ENCODE measurements at regions not wholly inside any gene's neighbourhood (a gene's known extent, or its start where the extent isn't known, plus 50 kb on each side); places are given as distances from the start of the nearest gene placed in this dataset.

DNA sequence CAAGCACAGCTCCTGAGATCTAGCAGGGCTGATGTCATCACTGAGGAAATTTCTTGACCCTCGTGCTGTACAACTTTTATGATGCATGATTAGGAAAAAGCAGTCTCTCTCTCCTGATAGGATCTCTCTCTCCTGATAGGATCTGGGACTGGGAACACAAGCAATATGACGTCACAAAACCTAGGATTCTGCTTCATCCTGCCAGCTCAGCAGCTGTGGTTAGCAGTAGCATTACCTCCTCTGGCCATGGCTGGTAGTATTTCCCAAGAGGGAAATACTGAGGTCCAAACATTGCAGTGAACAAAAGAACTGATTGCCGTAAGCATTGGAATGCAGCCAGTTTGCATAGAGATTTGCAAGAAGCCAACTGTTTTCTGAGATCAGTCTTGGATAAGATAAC is 521.2 kb upstream of the POU3F3 start:
- DNase-seq, result peak; percentile 81

DNA sequence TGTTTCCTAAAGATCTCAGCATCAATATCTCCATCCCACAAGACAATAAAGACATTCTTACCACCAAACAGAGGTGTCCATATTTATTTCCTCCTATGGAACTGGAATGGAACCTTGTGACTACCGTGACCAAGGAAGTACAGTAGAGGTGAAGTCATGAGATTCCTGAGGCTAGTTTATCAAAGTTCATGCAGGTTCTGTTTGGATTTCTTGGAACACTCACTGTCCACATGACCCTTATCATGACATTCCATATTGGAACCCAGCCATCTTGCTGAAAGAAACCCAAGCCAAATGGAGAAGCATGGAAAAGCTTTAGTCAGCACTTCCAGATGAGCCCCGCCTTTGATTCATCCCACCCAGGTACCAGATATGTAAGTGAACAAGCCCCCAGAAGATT is 516.0 kb upstream of the POU3F3 start:
- no peak for DNase-seq

DNA sequence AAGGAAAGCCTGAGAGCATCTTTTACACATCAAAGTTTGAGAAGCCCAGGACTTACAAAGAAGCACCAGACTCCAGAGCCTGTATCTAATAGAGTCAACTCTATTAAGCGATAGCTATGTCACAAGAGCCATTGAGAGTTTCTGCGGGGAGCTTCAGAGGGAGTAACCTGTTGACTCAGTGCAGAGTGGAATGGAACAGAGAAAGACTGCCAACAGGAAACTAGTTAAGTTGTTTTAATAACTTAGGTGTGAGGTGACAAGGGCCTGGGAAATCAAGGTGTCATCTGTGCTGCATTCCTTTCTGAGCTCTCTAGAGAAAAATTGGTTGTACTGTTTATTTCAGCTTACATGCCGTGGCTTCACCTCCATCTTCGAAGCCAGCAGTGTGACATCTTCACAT is 513.8 kb upstream of the POU3F3 start:
- no peak for DNase-seq

DNA sequence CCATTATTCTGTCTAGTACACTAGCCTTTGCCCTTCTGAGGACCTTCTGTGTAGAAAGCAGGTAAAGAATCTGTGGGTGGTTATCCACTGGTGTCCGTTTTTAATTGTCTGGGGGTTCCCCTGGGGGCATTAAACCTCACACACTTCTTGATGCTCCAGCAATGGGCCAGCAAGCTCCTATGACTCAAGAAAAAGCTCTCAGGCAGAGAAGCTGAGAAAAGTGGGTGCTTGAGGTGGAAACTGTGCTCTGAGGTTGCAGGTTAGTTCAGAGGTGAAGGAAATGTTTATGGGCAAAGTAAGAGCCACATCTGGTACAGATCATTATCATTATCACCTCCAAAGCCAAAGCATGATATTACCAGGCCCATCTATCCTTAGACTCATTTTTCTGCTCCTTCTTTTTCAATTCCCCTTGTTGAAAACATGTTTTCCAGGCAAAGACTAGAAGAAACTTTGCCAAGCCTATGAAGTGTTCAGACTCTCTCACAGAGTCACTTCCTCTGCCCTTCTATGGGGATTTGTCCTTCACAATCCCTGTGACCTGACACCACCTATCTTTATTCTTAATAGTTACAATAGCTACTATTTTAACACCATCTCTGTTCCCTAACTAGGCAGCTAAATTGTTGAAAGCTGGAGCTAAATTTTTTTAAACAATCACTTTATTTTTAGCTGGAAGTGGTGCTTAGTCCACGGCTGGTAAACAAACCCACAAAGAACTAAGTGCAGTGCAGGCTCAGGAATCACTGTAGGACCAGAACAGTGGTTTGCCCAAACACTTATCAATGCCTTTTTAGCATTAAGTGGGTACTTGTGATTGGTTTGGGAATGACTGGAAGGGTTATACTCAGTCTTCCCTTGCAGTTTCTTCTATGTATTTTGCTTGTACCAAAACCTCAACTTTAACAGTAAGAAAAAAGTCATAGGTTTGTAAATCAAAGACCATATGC is 512.8 kb upstream of the POU3F3 start:
- DNase-seq, result no peak

DNA sequence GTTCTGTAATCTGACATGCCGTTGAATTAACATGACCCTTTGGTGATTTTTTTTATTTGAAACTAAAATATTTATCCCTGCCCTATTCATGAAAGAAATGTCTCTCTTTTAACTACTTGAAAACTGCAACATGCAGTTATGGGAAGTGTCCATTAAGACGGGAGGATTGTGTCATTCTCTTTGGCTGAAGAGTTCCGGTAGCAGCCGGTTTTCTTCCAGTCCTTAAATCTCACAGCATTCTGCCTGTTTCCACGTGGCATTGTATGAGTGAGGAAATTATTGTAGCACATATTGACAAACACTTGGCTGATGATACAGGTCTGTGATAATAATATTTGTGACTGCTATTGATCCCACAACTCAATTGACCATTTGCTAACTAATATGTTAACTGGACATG is 509.6 kb upstream of the POU3F3 start:
- DNase-seq, result no peak

GRCh38 chr2:104344985-104345384 is 508.9 kb upstream of the POU3F3 start:
- DNase-seq, result no peak

- DNase-seq, result no peak
These were observed 495.8 kb upstream of the POU3F3 start for GRCh38 chr2:104358122-104358521.

DNA sequence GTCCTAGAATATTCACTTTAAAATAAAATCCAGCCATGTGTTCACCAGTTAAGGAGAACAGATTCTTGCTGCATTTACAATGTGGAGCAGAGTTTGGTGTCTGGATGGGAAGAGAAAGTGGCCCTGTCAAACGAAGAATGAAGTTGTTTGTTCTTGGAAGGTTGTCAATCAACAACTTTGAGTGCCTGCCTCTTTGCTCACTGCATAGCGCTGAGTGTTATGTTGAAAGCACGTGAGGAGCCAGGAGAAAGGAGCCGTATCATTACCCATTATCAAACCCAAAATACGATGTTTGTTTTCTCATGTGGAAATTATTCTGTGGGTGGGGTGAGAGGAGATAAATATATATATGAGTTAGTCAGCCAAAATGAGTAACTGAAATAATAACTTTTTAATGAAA is 492.5 kb upstream of the POU3F3 start:
- DNase-seq, result no peak

DNA sequence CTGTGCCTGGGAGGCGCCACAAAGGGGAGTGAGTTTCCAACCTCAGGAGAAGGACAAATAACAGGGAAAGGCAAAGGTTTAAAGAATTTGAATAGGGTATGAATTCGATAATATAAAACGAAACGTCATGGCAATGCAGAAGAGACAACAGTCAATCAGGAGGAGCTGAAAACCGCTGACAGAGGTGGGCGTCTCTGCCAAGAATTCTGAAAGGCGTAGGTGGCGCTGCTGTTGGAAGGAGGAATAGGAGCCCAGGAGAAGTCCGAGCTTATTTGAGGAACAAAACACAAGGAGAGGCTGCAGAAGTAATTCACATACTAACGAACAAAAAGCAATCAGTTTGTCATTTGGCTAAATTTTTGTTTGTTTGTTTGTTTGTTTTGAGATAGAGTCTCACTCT is 485.8 kb upstream of the POU3F3 start:
- DNase-seq, result no peak

GRCh38 chr2:104371087-104371781 is 482.7 kb upstream of the POU3F3 start:
- DNase-seq, result no peak

DNA sequence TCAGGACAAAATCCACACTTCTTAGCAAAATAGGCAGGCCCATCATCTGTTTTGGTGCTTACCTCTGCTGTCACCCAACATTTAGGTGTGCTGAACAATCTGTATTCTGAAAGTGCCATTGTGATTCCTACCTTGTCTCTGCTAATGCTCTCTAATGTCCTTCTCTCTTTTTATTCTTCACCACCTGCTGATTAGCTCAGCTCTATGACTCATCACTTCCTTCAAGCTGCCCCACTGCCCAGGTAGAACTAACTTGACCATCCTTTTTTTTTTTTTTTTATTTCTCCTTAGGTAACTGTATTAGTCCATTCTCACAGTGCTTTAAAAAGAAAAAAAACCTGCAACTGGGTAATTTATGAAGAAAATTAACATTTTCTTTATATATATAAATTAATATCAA is 478.7 kb upstream of the POU3F3 start:
- no peak for DNase-seq

DNA sequence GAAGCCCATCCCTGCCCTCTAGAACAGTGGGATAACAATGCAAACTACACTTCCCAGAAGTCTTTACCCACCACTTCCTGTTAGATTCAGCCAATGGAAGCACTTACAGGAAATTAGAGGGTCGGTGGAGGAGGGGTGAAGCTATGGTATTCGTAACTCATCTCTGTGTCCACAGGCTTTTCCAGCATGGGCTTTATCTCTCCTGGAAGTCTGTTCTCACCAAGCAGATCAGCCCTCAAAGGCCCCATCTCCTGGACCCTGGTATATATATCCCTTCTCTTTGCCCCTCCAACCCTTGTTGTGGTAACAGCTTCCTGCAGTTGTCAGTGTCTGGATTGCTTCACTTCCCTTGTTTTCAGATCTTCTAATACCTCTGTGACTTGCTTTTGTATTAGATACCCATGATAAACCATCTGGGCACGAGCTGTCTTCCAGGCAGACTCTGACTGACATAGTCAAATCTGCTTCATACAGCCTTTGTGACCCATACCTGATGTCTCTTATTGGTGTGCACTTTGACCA is 475.0 kb upstream of the POU3F3 start:
- DNase-seq, result peak; percentile 69

DNA sequence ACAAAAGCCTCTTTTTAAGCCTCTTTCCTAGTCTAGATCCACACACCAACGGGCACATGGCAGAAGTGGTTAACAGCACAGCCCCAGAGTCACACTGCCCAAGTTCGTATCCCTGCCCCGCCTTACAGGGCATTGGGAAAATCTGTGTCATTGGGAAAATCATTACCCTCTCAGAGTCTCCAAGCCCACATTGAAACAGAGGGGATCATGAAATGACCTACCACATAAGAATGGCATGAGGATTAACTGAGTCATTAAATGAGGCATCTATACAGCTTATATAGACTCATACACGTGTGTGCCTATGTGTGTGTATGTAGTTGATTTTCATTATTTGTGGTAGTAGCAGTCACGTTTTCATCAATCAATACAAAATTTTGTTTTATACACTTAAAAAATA is 469.0 kb upstream of the POU3F3 start:
- no peak for DNase-seq

DNA sequence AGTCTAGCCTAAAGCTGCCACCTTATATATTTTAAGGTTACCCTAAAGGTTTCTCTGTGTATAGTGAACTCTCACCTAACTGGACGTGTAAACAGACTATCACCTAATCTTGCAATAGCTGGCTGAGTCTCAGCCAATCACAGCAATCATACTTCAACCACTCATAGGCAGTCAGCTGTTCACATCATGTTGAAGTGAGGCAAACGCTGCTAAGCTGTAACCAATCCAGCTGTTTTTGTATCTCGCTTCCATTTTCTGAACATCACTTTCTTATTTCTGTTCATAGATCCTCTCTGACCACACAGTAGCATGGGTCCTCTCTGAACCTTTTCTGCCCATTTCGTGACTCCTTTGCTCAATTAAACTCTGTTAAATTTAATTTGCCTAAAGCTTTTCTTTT is 468.2 kb upstream of the POU3F3 start:
- DNase-seq, result no peak

DNA sequence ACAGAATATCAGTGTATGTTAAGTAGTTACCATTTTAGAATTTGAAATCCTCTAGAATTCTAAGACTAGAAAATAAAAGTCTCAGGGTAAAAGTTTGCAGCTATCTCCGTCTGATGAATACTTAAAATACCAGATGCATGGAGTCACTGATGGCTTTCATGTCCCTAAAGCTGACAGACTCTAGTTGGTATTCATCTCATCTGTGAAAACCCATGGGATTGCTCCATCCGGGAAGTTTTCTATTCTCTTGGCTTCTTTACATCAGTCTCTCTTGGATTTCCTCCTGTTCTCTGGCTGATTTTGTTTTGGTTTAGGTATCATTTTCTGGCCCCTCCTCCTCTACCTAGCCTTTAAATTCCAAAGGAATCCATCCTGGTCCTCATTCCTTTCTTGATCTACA is 465.6 kb upstream of the POU3F3 start:
- no peak for DNase-seq

DNA sequence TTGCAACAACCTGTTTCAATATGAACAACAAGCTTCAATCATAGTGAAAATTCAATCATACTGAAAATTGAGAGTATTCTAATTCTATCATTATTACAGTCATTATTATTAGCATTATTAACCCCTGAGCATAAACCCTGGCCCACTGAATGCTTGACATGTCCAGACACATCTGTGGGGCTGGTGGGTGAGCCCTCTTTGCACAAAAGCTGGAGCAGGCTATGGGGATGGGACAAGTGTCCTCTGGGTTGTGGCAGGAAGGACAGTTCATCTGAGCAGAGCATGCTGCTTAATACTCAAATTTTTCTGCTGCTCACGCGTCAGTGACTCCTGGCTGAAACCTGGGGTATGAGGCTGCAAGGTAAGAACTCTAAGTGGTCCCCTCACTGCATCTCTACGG is 451.1 kb upstream of the POU3F3 start:
- DNase-seq, result no peak

- DNase-seq, result no peak
These were observed 449.4 kb upstream of the POU3F3 start for GRCh38 chr2:104404526-104404925.

DNA sequence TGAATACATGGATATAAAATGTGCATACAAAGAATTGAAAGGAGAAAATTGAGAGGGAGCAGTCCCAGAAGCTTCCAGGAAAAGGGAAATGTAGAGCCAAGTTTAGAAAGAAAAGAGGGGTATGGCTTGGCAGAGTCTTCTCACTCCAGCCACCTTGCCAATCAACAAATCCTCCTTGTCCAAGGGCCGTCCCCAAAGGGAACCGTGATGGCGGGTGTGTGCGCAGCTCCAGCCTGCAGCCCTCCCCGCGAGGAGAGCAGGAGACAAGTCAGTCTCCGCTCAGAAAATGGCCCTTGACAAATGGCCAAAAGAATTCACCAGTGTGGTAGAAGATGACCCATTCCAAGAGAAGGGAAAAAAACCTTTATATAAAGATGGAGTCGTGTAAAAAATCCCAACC is 448.3 kb upstream of the POU3F3 start:
- DNase-seq, result no peak

GRCh38 chr2:104406261-104406726 is 447.6 kb upstream of the POU3F3 start:
- DNase-seq, result no peak

DNA sequence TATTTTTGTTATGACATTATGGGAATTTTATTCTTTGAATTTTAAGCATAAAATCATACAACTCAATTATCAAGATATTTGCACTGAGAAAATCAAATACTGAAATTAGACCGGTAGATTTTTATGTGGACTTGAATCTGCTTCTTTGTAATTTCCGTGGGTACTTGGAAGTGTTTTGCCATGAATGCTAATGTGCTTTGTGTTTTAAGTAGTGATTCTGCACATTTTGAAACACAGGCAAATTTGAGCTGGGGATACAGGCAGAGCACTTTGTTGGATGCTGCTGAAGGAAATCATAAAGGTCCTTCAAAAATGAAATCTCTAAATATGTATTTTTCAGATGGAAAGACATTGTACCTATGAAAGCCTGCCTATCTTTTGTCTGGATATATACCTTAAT is 446.3 kb upstream of the POU3F3 start:
- DNase-seq, result no peak

- DNase-seq, result peak; percentile 85
These were observed 445.6 kb upstream of the POU3F3 start for GRCh38 chr2:104408266-104408665.

DNA sequence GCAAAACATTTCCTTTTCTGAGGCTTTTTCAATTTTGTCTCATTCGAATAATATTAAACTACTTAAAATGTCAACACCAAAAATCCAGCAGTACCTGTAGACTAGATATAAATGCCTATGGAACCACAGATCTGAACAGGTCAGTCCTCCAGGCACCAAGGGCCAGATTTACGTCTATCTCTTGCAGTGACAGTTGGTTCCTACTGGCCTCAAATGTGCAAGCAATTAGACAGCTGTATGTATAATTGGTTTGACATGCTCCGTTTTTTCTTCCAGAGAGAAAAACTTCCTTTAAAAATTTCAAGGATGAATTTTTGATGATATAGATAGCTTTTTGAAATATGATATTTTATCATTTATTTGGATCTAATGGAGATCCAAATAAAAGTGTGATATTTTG is 443.8 kb upstream of the POU3F3 start:
- DNase-seq, result no peak

DNA sequence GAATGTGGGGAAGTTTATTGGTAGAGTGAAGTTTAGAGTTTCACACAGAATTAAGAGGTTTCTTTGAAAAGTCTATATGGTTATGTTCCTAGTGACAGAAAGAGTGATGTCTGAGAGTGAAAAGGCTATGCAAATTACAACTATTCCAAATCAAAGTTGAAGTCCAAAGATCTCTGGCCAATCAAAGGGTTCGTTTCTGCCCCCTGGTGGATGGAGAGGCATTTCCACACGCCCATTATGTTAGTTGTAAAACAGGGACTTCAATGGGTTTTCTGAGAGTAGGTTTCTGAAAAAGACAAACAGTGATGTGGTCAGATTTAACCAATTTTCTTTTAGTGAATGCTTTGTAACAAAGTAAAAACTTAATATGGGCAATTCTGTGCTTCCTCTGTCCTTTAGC is 441.5 kb upstream of the POU3F3 start:
- no peak for DNase-seq

DNA sequence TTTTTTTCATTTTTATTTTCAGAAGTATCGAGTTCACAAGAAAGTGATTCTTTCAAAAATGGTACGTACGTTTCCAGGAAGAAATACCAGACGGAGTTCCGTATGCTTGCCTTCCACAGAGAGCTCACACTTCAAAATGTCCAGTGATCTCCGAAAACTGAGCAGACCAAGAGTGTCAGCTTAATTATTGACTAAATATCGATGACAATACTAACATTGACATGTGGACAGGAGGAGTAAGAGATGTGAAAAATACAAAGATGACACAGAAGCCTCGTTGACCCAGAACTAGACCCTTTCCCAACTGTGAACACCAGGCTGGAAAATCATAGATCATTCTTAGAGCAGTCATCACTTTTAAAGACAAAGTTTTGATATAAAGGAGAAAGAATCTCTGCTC is 440.0 kb upstream of the POU3F3 start:
- DNase-seq, result no peak
